ENCODE measurements at regions not wholly inside any gene's neighbourhood (a gene's known extent, or its start where the extent isn't known, plus 50 kb on each side); places are given as distances from the start of the nearest gene placed in this dataset.
"Not testable (repeated sequence)": the region's sequence is repeated elsewhere in the genome, so short reads cannot be mapped to it uniquely, and the experiment has no call there.

DNA sequence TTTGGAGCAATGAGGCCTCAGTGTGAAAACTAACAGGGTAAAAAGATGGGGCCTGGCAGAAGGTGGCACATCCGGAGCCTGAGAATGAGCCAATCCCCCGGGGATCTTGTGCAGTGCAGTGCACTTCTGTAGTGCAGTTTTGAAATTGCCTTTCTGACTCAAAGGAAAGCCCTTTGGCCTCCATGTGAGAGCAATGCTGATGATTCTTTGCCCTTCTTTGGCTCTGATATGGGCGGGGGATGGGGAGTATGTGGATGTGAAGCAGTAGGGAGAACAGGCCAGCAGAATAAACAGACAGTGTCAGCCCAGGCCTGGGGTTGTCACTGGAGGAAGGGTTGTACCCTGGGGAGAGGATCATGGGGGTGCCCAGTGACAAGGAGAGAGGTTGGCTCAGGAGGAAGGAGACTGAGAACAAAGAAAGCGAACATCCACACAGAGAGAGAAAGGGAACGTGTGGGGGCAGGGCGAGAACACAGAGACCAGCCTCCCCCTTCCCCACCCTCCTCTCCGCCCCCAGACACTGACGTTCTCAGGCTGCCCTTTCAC lies 351.2 kb downstream of the CDC5L start:
- DNase-seq (ENCODE audit: low read depth in 3 of 3) = no peak

DNA sequence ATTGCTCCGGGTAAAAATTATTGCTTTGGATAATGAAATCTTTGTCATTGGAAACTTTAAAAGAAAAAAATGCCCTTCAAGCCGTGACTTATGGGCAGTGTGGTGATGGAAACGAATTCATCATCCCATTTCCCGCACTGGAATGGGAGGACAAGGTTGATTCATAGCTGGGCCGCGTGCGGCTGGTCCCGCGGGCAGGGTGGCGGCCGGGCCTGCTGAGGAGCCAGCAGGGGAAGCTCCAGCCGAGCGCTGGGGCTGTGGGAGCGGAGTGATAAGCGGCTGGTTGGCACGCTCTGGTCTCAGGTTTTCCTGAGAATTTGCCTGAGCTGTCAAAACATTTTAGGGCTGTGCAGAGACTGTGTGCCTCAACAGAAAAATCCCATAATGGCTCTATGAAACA lies 351.7 kb downstream of the CDC5L start:
- DNase-seq (ENCODE audit: low read depth in 3 of 3) = no peak

DNA sequence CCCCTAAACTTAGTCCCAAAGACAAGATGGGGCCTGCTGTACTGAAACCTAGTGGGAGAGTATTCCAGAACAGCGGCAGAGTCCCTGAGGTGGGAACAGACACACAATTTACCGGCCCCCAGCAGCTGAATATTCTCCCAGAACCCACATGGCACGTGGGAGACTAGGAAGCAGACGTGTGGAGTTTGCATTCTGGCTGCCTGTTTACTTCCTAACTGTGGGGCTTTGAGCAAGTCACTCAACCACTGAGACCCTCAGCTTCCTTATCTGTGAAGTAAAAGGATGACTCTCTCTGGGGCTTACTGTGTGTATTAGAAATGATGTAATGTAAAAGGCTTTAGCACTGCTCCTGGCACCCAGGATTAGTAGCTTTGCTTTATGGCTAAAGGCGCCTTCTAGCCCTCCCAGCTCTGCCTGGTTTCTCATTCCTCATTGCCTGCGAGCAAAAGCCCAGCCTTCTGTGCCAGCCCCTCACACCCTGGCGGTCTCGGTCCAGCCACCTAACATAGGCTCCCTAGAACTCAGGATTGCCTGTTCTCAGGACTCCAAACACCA lies 353.1 kb downstream of the CDC5L start:
- DNase-seq (ENCODE audit: low read depth in 3 of 3) = no peak

DNA sequence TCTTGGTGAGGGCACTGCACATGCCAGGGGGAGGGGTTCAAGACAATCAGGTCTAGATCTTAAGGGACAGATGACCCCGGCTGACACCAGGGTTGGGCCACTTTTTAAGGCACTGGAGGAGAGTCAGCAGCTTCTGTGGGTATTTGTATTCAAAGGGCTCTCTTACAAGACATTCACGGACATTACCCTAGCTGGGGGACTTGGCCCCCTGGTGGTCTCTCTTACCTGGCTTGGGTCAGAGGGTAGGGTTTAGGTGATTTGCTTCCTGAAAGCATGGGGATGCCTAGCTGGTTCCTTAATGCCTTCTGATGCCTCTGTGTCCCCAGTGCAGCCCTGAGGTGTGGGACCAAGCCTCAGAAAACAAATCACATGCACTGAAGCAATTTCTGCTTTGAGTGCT lies 354.7 kb downstream of the CDC5L start:
- DNase-seq (ENCODE audit: low read depth in 3 of 3) = no peak

DNA sequence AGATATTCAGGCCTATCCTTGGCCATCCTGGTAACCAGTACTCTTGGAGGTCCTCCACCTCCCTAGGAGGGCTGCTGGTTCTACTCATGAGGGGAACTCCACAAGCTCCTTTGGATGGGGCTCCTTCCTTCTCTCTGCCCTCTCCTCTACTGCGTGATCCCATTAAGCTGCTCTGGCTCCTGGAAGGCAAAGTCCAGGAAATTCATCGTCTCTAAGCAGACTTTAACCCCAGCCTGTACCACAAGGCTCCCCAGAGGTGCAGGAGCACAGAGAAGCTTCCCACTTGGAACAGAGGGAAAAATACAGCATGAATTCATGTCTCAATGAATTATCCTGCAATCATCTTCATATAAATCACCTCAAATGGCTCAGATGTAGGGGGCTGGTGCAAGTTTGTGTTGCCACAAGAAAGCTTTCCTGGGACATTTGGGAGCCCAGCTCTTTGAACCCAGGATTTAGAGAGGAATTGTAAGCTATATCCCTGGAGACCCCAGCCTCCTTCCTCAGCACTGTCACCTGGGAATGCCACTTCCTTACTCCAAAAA lies 355.4 kb downstream of the CDC5L start:
- DNase-seq (ENCODE audit: low read depth in 3 of 3) = no peak

DNA sequence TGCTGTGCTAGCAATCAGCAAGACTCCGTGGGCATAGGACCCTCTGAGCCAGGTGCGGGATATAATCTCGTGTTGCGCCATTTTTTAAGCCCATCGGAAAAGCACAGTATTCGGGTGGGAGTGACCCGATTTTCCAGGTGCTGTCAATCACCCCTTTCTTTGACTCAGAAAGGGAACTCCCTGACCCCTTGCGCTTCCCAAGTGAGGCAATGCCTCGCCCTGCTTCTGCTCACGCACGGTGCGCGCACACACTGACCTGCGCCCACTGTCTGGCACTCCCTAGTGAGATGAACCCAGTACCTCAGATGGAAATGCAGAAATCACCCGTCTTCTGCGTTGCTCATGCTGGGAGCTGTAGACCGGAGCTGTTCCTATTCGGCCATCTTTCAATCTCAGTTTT lies 372.6 kb downstream of the CDC5L start:
- not testable (repeated sequence) for DNase-seq (ENCODE audit: low read depth in 3 of 3)

DNA sequence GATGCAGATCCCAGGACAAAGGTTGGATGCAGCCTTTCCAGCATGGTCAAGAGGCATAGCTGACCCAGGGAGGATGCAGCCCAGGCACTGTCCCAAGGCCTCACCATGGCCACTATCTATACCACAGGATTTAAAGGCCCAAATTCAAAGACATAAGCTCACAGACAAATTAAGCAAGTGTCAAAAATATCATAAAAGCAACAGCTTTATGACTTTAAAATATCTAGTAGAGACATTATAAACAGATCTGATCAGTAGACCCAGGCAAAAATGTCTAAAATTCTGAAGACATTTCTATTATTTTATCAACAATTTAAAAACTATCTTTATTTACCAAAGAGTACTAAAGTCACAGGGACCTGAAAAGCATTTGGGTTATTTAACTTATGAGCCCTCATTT lies 373.5 kb downstream of the CDC5L start:
- DNase-seq (ENCODE audit: low read depth in 3 of 3) = no peak

DNA sequence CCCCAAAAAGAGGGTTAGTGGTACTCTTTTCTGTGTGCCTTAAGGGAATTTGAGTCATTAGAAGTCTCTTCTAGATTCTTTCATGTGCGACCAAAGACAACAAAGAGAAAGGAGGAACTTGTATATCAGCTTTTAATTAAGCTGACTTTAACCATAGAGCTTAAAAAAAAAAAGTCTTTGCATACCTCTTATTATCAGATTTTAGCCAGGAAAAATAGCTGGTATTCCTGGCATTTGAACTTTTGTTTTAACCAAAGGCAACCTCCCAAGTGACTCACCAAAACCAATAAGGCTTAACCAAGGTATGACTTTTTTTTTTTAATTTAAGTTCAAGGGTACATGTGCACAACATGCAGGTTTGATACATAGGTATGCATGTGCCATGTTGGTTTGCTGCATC lies 375.0 kb downstream of the CDC5L start:
- no peak for DNase-seq (ENCODE audit: low read depth in 3 of 3)

DNA sequence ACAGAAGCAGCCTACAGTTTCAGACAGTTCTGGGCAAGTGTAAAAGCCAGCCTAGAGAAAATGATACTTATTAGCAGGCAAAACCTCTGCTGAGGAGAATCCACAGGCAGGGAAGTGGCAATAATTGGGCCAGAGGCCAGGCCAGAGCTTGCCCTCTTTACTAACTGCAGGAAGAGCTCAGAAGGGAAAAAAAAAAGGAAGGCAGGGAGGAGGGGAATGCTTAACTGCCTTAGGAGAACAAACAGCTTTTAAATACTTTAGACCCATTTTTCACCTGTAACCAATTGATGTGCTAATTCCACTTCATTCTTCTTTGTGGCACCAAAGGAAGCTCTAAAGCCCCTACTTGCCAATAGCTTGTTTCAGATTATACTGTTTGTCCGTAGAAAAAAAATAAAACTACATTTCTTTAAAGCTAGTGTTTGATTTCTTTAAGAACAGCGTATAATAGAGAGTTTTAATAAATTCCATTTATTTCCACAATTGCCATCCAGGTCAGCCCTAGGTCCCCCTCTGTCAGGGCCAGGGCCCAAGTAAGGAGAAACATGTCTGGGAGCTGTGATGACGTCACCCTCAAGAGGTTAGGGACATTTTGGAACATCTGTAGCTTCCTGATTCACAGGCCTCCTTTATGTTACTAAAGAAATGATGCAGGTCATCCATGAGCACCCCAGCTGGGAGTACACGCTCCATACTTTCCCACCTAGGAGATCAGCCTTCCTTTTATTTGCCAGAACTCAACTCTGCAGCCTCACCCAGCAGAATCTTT lies 384.3 kb downstream of the CDC5L start:
- no peak for DNase-seq (ENCODE audit: low read depth in 3 of 3)

DNA sequence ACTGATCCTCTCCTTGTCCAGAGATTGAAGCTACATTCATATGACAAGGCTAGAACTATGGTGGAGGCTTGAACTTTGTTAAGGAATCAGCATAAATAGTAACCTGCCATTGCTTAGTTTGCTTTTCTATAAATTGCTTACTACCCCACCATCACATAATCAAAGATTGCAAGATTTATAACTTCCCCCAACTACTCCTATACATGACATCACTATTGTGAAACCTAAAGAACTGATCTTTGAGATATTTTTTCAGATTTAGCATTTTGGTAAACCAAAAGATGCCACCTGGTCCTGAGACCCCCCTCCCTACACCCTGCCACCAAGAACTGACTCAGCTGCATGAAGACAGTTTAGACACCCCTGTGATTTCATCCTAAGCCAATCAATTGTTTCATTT lies 385.3 kb downstream of the CDC5L start:
- no peak for DNase-seq (ENCODE audit: low read depth in 3 of 3)

DNA sequence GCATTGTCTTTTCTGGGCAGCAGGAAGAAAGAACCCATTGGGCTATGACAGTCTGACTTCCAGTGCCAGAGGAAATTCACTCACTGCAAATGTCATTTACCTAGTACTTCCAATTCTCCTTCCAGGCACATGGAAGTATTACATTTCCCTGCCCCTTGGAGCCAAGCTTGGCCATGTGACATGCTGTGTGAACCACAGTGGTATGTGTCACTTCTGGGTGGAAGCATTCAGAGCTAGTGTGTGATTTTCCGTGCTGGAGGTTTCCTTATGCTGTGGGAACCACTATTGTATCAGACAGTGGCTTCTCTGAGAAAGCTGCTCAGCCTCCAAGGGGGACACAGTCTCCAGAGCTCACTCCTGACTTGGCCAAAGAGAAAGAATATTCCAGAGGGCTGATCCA lies 387.6 kb downstream of the CDC5L start:
- no peak for DNase-seq (ENCODE audit: low read depth in 3 of 3)

DNA sequence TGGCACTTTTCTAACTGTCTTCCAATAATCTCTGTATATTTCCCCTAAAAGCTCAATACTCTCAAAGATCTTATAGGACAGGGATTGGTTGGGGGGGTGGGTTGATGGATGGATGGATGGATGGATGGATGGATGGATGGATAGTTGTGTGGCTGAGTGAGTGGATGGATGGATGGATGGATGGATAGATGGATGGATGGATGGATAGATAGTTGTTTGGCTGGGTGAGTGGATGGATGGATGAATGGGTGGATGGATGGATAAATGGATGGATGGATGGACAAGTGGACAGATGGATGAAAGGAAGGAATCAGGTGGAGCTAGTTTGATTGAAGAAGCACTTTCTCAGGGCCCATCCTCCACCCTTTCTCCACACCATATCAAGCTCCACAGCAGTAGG lies 388.8 kb downstream of the CDC5L start:
- DNase-seq (ENCODE audit: low read depth in 3 of 3) = no peak

DNA sequence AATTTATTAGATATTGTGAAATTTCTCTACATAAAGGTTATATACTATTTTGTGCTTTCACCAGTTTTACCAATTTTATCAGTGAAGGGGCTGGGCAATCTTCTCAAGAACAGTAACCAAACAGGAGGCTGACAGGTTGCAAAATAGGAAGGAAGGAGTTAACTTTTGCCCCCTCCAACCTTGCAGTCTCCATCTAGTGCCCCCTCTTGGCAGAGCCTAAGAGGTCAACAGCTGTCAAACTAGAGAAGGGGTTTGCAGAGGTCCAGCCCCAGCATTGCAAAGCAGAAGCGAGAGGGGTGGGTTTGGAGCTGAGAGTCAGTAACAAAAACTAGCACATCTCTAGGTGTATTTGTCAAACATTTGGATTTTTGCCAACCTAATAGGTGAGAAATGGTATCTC lies 391.0 kb downstream of the CDC5L start:
- DNase-seq (ENCODE audit: low read depth in 3 of 3) = no peak
